Epithelial cell of esophagus (primary cell): ENCODE measurements at regions not wholly inside any gene's neighbourhood (a gene's known extent, or its start where the extent isn't known, plus 50 kb on each side); places are given as distances from the start of the nearest gene placed in this dataset.

Experiments
- DNase-seq: peaks from one replicate; pipeline ENCODE4 v3.0.0; 2010; ENCODE audit warnings: low read depth
- H3K4me3 ChIP-seq: 2 replicates; pipeline ENCODE4 v1.5.1; 2011; ENCODE audit warnings: mild to moderate bottlenecking, low read length, control low read depth
- CTCF ChIP-seq: IDR thresholded peaks from 2 replicates; pipeline ENCODE4 v1.5.1; 2011; ENCODE audit warnings: low read depth, mild to moderate bottlenecking, low read length, control low read depth, inconsistent platforms; ENCODE audit not compliant: insufficient read depth; ENCODE audit errors: missing control alignments

GRCh38 chr4:179076865-179077264 lies 1634.6 kb upstream of the AGA start:
- no peak for TF ChIP-seq CTCF
- DNase-seq, result no peak
- no peak overlapping the region for H3K4me3 ChIP-seq

GRCh38 chr4:179095585-179096221 lies 1653.5 kb upstream of the AGA start:
- peak; percentile 74 for DNase-seq
- no peak for TF ChIP-seq CTCF
- H3K4me3 ChIP-seq, result no peak overlapping the region

- DNase-seq, result peak; percentile 68
- H3K4me3 ChIP-seq, result no peak overlapping the region
- no peak for TF ChIP-seq CTCF
Measured at GRCh38 chr4:179097741-179098140, 1655.5 kb upstream of the AGA start.

- H3K4me3 ChIP-seq, result no peak overlapping the region
- DNase-seq, result peak; percentile 97
- no peak for TF ChIP-seq CTCF
Measured at GRCh38 chr4:179110356-179110755, 1668.1 kb upstream of the AGA start.

GRCh38 chr4:179110816-179111215 lies 1668.6 kb upstream of the AGA start:
- no peak for DNase-seq
- H3K4me3 ChIP-seq, result no peak overlapping the region
- TF ChIP-seq CTCF, result no peak

GRCh38 chr4:179112441-179113170 lies 1670.4 kb upstream of the AGA start:
- H3K4me3 ChIP-seq, result no peak overlapping the region
- peak; percentile 64 for DNase-seq
- no peak for TF ChIP-seq CTCF
